ENCODE measurements at regions not wholly inside any gene's neighbourhood (a gene's known extent, or its start where the extent isn't known, plus 50 kb on each side); places are given as distances from the start of the nearest gene placed in this dataset.

- TF ChIP-seq CTCF (IDR thresholded peaks at IDR 0.05) = no peak
- TF ChIP-seq EZH2 (IDR thresholded peaks at IDR 0.05) = no peak
Measured at GRCh38 chr2:57878171-57878865, 168.3 kb upstream of the VRK2 start.
